ENCODE measurements at regions not wholly inside any gene's neighbourhood (a gene's known extent, or its start where the extent isn't known, plus 50 kb on each side); places are given as distances from the start of the nearest gene placed in this dataset.
"Not testable (repeated sequence)": the region's sequence is repeated elsewhere in the genome, so short reads cannot be mapped to it uniquely, and the experiment has no call there.

GRCh38 chr7:20839196-20839735, 52.6 kb upstream of the SP8 start:
- no peak for DNase-seq

DNA sequence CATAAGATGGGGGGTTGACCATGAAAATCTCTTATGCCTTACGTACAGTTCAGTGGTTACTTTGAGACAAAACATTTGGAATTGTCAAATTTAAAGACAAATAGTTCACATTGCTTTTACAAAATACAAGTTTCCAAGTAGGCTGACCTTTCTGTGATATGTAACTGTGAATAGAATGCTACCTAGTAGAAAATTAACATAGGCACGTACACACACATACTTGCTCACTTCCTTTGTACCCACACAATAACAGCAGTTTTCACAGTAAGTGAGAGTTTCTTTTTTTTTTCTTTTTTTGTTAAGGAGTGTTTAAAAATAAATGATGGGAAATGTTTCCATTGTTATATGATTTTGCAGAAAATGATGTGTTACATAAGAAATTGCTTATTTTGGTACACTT, 53.3 kb upstream of the SP8 start:
- DNase-seq: no peak

- DNase-seq: no peak
Observed at GRCh38 chr7:20846791-20847190, 60.1 kb upstream of the SP8 start.

- DNase-seq: no peak
Observed at GRCh38 chr7:20858951-20859350, 72.3 kb upstream of the SP8 start.

- DNase-seq: no peak
Observed at GRCh38 chr7:20861468-20861867, 74.8 kb upstream of the SP8 start.

DNA sequence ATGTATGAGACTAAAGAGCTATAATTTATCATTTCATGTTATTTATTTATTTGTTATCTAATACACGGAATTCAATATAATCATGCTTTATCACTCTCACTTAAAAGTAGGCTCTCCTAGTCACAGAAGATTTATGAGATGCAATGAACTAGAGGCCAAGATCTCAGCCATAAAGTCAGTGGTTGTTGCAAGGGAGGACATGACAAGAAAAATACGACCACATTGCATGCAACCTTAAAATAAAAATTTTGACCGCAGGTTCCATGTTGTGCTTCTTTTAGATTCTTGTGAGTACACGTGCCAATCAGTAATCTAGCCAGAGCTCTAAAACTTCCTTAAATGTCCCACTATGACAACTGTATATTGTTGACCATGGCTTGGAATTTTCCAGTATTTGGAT, 75.9 kb upstream of the SP8 start:
- DNase-seq: no peak

DNA sequence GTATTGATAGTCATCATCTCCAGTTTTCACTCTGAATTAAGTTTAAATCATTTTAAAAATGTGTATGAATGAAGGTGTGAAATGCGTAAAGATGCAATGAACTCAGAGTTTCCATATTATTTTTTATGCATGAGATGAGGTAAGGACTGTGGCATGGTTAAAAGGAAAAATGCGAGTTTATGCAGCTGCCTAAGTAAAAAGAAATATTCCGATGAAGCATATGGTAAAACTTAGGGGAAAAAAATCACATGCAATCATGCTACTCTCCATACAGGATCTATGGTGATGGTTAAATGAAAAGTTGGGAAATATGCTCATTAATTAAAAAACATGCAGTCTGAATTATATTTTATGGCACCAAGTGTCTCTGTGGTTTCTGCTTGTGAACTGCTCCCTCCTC, 77.5 kb upstream of the SP8 start:
- no peak for DNase-seq

GRCh38 chr7:20865684-20866083, 79.0 kb upstream of the SP8 start:
- no peak for DNase-seq

GRCh38 chr7:20870977-20871376, 84.3 kb upstream of the SP8 start:
- DNase-seq: no peak

GRCh38 chr7:20892776-20893175, 106.1 kb upstream of the SP8 start:
- DNase-seq: no peak

GRCh38 chr7:20894806-20895205, 108.1 kb upstream of the SP8 start:
- DNase-seq: no peak

DNA sequence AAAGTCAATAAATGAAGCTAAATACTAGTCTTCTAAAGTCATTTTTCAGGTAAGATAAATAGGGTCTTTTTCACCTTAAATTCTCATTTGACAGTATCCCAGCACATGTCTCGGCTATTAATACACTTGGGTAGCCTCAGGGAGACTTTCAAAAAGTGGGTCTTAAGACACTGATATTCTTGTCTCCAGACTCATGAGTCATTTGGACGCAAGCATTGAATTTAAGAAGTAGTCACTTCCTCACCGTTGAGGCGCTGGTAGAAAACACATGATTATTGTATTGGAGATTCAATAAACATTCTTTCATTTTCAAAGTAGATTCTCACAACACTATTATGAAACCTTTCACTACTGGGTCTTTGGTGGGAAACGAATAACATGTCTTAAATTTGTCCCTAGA, 108.9 kb upstream of the SP8 start:
- no peak for DNase-seq

GRCh38 chr7:20896996-20897395, 110.3 kb upstream of the SP8 start:
- DNase-seq: no peak

GRCh38 chr7:20906801-20907453, 120.2 kb upstream of the SP8 start:
- DNase-seq: no peak

DNA sequence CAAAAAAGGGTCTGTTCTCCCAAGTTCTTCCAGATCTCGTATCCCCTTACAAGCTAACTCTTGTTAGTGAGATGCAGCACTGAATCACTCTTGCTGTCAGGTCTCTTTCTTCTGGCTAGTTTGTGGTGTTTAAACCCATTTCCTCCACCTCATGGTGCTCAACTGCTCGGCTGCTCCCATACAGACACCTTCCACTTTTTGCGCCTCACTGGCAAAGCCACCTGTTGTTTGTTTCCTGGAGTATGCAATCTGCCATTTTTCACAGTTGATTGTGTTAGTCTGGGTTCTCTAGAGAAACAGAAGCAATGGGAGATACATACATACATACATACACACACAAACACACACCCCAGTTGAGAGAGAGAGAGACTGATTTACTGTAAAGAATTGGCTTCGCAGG, 124.4 kb upstream of the SP8 start:
- no peak for DNase-seq

DNA sequence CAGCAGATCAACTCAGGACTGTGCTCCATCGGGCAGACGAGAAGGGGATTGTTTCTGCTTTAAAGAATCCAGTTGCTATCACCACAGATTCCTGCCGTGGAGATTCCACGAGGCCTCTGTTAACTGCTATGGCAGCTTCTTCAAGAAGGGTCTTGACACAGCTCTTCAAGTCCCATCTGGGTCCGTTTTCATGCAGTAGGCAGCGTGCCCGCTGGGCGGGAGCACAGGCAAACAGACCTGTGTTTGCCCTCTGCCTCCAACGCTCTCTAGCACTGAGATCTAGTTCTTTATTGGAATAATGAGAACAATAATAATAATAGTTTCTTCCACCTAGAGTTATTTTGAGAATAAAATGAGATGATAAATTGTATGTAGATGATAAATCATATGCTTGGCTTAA, 127.2 kb upstream of the SP8 start:
- DNase-seq: no peak

- no peak for DNase-seq
Observed at GRCh38 chr7:20916311-20916710, 129.6 kb upstream of the SP8 start.

- DNase-seq: no peak
Observed at GRCh38 chr7:20917603-20918002, 130.9 kb upstream of the SP8 start.

GRCh38 chr7:20918156-20918555, 131.5 kb upstream of the SP8 start:
- DNase-seq: no peak

DNA sequence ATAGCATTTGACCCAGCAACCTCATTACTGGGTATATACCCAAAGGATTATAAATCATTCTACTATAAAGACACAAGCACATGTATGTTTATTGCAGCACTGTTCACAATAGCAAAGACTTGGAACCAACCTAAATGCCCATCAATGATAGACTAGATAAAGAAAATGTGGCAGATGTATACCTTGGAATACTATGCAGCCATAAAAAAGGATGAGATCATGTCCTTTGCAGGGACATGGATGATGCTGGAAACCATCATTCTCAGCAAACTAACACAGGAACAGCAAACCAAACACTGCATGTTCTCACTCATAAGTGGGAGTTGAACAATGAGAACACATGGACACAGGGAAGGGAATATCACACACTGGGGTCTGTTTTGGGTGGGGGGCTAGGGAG, 140.5 kb upstream of the SP8 start:
- DNase-seq: not testable (repeated sequence)

- DNase-seq: no peak
Observed at GRCh38 chr7:20927976-20928375, 141.3 kb upstream of the SP8 start.

- no peak for DNase-seq
Observed at GRCh38 chr7:20929199-20929598, 142.5 kb upstream of the SP8 start.

DNA sequence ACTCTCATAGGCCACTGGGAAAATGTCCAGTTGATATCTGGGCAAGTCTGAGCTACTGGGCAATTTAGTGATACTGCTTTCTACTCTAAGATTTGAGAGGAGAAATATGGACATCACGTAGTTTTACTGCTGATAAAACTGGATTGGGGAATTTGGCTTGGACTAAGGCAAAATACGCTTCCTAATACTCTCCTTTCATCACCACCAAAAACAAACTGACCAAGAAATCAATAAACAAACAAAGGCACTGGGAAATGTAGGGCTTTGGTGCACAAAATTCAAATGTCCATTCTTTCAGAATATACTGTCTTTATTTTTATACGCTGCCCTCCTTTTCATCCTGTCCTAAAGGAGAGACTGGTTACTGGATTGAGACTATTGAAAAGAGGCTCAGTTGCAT, 145.1 kb upstream of the SP8 start:
- DNase-seq: no peak

DNA sequence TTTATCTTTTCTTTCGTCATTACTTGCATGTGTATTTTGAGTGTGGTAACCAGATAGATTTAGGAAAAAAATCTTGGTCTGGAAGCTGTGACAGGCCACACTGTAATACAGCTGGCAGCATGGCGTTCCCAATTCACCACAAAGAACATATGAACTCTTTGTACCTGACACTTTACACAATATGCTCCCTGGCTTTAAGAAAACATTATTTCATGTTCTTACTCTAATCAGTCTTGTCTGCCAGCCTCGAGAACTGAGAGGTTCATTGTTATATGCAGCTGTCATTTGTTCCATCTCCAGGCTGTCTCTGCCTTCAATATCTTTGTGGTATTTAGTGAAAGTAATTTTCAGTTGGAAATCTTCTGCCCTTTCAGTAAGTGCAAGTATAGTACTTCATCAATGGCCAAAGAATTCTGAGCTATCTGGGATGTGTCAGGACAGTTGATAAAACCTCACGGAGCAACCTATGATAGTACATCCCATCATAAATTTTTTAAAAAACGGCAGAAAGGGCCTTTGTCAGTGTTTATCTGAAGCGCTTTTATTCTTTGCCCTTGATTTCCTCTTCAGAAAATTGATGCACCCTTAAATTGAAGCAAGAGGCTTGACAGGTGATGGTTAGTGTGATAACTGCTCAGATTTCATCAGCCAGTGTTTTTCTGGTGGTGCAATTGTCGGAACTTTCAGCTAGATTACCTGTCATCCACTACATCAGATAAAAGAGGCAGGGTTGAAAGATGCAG, 146.3 kb upstream of the SP8 start:
- no peak for DNase-seq

DNA sequence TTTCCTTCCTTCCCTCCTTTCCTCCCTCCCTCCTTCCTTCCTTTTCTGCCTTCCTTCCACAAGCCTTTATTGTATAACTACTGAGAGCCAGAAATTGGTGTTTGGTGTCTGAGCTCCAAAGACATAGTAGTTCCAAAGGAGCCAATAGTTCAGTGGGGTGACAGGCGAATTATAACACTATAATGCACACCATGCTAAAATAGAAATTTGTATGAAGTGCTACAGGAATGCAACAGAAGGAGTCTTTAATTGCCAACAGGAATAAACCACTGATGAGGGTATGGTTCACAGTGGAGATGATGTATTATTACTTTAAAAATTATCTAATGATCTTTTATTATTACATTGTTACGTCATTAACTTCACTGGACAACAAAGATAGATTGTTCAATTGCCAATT, 158.8 kb upstream of the SP8 start:
- no peak for DNase-seq
